ENCODE measurements at regions not wholly inside any gene's neighbourhood (a gene's known extent, or its start where the extent isn't known, plus 50 kb on each side); places are given as distances from the start of the nearest gene placed in this dataset.
"Not testable (repeated sequence)": the region's sequence is repeated elsewhere in the genome, so short reads cannot be mapped to it uniquely, and the experiment has no call there.

DNA sequence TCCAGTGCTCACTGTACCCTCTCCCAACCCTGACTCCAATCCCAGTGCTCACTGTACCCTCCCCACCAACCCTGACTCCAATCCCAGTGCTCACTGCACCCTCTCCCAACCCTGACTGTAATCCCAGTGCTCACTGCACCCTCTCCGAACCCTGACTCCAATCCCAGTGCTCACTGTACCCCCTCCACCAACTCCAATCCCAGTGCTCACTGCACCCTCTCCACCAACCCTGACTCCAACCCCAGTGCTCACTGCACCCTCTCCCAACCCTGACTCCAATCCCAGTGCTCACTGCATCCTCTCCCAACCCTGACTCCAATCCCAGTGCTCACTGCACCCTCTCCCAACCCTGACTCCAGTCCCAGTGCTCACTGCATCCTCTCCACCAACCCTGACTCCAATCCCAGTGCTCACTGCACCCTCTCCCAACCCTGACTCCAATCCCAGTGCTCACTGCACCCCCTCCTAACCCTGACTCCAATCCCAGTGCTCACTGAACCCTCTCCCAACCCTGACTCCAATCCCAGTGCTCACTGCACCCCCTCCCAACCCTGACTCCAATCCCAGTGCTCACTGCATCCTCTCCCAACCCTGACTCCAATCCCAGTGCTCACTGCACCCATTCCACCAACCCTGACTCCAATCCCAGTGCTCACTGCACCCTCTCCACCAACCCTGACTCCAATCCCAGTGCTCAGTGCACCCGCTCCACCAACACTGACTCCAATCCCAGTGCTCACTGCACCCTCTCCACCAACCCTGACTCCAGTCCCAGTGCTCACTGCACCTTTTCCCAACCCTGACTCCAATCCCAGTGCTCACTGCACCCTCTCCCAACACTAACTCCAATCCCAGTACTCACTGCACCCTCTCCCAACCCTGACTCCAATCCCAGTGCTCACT, 136.3 kb upstream of the ZNF618 start:
- not testable (repeated sequence) for DNase-seq (ENCODE audit: insufficient read length, low spot score); FAIRE-seq

DNA sequence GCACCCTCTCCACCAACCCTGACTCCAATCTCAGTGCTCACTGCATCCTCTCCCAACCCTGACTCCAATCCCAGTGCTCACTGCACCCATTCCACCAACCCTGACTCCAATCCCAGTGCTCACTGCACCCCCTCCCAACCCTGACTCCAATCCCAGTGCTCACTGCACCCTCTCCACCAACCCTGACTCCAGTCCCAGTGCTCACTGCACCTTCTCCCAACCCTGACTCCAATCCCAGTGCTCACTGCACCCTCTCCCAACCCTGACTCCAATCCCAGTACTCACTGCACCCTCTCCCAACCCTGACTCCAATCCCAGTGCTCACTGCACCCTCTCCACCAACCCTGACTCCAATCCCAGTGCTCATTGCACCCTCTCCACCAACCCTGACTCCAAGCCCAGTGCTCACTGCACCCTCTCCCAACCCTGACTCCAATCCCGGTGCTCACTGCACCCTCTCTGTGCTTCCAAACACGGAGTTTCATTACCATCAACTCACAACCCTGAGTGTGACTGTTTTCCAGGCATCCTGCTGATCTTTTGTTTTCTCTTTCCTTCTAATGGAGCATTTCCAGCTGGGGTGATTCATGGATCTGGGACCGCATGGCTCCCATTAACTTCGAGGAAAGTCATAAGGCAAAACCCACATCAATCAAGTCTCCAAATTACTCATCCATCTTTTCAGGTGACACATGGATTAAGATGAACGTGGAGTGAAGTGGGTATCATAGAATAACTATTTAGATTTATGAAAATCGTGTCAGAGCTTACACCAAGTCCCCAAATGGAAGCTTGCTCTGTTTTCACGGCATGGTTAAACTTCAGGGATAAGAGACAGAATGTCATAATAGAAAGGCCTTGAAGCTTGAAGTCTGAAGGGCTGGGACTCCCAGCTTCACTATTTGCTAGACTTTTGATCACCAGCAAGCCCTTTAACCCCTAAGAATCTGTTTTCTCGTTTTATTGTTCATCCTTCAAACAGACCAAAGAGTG, 135.3 kb upstream of the ZNF618 start:
- FAIRE-seq; DNase-seq (ENCODE audit: insufficient read length, low spot score): not testable (repeated sequence)

DNA sequence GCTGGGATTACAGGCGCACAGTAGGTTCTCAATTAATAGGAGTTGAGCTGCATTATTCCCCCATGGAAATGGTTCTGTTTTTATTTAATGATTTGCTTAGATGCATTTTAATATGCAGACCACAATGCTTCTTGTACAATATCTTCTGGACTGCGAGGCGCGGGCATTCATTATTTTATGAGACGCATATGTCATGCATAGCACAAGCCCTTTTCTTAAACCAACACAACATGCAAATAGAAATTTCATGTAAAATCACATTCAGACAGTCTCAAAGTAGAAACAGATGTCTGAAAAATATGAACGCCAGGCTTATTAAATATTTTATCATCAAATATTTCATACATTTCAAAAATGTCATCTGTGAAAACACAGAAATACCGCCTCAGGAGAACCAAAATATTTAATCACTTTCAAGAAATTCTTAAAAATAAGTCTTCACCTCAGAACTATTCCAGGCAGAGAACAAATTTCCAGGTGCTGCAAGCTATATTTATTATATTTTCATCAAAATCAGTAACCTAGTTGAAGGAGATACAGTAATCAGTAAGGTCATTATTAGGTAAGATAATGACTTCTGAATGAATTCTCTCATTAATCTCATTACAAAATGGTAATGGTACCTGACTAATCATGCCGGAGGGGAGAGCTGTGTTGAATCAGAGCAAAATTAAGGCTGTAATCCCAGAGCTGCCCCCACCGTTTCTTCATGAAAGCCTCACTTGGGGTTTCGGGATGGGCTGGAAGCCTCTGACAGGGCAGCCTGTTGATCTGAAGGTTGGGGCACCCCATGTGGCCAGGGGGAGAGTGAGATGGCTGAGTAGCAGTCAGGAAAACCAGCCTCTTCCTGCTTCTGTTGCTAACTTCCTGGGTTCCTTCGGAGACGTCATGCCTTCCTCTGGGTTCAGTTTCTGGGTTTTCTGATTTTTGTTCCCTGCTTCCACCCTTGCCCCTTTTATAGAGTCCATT, 133.9 kb upstream of the ZNF618 start:
- DNase-seq (ENCODE audit: insufficient read length, low spot score) (no peak), FAIRE-seq (no peak)

DNA sequence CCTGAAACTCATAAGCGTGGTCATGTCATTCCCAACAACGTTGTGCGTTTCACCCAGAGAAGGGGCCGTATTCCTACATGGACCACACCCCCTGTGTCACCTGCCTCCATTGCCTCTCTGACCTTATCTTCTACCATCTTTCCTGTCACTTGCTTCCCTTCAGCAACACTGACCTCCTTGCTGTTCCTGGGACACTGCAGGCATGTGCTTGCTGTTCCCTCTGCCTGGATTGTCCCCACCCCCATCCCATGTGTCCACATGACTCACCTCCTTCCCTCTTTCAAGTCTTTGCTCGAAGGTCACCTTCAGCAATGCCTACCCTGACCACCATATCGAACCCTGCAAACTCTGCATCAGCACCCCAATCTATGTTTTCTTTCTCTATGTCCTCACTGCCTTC, 133.2 kb upstream of the ZNF618 start:
- FAIRE-seq (no peak), DNase-seq (ENCODE audit: insufficient read length, low spot score) (no peak)

DNA sequence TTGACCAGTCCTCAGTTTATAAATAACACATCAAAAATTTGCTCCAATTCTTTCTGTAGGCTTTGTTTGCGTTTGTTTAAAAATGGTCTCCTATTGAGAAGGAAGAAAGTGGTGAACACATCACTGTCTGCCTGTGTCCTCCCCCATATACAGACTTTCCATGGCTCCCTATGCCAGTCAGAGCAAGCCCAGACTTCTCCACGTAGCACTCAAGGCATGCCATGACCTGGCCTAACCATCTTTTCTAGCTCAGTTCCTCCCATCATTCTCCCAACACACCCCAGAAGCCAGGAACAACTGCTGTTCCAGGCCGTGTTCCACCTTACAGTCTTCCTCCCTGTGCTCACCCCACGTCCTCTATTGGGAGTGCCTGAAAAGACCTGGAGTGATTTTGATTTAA, 129.6 kb upstream of the ZNF618 start:
- no peak for FAIRE-seq
- no peak for DNase-seq (ENCODE audit: insufficient read length, low spot score)

DNA sequence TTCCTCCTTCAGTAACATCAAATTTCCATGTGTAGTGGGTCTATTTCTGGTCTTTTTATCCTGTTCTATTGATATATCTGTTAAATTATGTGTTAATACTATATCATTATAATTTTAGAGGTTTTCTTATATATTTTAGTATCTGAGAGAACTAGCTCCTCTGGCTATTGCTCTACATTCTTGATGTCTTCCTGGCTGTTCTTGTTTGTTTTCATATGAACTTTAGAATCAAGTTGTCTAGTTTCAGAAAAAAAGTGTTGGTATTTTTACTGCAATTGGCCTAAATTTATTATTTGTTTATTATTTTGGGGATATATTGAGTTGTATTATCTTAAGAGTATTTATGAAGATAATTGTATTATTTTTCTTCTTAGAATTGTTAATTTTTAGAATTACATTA, 128.0 kb upstream of the ZNF618 start:
- DNase-seq (ENCODE audit: insufficient read length, low spot score) (no peak), FAIRE-seq (no peak)

DNA sequence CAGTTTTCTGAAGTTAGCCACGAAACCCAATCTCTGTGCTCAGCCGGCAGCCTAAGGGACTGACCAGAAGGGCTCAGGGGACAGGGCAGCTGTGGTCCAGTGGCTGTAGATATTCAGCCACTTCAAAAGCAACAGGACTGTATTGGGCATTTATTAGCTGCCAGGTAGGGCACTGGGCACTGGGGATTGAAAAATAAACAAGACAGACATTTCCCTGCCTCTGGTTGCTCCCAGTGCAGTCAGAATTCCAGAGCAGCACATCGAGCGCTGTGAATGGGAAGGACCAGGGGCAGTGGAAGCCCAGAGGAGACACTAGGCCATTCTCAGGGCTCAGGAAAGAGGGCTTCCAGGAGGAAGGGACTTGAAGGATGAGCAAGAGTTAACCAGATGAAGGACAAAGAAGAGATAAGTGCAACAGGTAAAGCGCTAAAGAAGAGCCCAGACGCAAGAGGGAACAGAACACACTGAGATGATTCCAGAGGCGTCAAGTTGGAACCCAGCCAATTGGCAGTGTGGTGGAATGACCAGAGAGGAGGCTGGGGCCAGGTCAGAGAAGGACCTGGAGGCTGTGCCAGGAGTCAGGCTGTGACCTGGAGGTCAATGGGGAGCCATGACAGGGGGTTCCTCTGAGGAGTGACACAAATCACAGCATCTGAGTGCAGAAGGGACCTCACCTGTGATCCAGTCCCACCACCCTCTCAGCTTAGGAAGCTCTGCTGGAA, 122.5 kb upstream of the ZNF618 start:
- FAIRE-seq, result no peak

DNA sequence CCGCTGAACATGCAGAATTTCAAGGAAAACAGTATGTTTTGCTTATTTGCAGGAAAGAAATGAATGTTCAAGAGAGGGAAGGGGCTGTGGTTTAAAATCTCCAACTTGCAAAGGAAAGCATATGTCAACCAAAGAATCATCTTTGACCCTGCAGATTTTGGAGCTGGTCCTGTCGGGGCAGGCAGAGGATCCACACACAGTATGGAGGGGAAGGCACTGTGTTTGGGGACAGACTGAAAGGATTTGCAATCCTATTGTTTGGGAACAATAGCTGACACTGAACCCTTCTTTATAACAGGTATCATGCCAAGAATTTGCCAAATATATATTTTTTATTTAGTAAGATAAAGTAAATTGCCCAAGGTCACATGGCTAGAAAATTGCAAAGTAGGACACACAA, 121.4 kb upstream of the ZNF618 start:
- FAIRE-seq, result no peak
- DNase-seq (ENCODE audit: insufficient read length, low spot score), result no peak

More for the DNA sequence above, 122.5 kb upstream of the ZNF618 start:
- no peak for DNase-seq (ENCODE audit: insufficient read length, low spot score)

DNA sequence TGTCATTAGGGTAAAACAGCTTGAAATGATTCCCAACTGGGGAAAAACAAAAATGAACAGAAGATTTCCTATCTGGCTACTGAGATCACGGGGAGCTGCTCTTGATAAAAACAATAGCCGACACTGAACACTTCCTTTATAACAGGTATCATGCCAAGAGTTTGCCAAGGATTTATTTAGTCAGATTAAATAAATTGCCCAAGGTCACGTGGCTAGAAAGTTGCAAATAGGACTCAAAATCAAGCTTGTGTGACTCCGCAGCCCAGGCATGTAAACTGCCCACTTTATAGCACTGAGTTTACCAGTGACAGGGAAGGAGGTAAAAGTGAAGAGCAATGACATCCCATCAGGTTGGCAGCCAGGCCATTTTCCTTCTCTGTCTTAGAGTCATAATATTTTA, 120.7 kb upstream of the ZNF618 start:
- DNase-seq (ENCODE audit: insufficient read length, low spot score), result no peak
- no peak for FAIRE-seq

DNA sequence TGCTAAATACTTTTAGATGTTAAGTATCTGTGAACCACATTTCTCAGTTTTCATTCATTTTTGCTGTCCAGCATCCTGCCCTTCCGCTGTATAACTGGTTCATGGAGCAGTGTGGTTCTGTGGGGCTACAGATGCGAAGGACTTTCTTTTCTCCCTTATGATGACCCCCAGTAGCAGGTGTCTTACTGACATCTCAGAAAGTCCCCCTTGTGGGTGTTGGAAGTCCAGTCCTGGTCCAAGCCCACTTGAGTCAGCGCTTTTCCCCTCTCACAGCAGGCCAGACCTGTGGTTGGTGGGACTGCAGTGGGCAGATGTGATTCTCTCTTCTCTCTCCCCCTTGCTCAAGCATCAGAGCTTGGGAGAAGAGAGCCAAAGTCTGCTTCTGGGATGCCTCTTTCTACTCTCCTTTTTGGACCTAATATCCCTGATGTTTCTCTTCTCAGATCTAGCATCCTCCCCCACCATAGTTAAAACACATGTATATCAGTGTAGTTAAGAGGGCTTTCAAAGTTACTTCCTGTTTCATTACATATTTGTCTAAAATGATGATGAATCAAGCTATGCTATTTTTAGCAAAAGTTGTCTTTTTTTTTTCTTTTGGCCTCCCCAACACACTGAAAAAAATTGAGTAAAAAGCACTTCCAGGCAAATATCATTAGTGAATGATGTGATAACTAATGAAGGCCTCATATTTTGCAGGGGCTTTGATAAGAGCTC, 119.5 kb upstream of the ZNF618 start:
- no peak for DNase-seq (ENCODE audit: insufficient read length, low spot score)
- no peak for FAIRE-seq

DNA sequence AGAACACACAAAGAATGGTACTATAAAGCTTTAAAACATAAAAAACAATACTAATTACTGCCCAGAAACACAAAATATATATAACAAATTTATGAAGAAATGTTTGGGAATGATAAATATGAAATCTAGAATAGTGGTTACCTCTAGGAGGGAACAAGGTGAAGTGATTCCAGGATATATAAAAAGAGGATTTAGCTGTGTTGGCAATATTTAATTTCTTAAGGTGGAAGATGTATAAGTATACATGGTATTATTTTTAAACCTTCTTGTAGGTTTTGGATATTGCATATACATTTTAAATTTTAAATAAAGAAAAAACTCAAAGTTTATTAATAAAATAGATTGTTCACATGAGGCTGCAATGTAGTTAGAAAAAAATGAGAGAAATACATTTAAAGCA, 112.7 kb upstream of the ZNF618 start:
- DNase-seq (ENCODE audit: insufficient read length, low spot score), result no peak
- no peak for FAIRE-seq

DNA sequence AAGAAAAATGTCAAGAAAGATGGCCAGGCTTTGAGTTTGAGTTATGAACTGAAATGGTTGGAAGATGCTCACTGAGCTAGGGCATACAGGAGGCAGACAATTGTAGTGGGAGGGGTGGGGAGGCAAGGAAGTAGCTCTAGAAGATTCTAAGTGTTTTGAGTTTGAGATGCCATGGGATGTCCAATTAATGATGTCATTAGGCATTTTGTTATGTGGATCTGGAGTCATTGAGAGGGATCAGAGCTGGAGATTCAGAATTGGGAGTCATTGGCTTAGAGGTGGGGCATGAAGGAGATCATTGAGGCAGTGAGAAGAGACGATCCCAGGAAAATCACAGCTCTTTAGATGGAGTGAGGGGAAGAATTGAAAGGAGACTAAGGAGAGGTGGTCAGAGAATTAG, 111.5 kb upstream of the ZNF618 start:
- FAIRE-seq, result no peak
- no peak for DNase-seq (ENCODE audit: insufficient read length, low spot score)

DNA sequence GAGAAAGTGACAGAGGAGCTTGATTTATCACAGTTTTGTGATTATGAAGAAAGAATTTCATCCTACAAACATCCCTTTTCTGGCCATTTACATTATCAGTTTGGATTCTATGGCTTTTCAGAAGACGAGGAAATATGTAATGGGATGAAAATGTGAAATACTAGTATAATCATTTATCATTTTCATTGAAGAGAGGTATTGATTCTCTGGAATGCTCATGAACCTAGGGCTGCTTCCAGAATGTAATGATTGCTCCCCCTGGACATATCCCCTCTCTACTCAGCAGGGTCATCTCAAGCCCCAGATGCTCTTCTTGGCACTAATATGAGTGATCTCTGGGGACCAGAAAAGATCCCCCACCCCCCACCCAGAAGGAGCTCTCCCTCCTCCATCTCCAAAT, 106.7 kb upstream of the ZNF618 start:
- no peak for FAIRE-seq
- no peak for DNase-seq (ENCODE audit: insufficient read length, low spot score)

DNA sequence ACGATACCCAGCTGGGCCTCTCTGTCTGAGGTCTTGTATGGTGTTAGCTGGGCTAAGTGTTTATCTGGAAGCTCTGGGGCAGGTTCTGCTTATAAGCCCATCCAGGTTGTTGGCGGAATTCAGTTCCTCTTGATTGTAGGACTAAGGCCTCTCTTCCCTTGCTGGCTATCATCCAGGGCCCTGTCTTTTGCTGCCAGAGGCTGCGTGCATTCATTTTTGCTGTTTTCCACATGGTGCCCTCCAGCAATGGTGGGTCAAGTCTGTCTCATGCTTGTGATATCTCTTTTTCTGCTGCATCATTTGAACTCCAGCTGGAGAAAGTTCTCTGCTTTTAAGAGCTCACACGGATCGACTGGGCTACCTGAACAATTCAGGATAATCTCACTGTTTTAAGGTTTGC, 105.7 kb upstream of the ZNF618 start:
- no peak for FAIRE-seq
- DNase-seq (ENCODE audit: insufficient read length, low spot score), result no peak

DNA sequence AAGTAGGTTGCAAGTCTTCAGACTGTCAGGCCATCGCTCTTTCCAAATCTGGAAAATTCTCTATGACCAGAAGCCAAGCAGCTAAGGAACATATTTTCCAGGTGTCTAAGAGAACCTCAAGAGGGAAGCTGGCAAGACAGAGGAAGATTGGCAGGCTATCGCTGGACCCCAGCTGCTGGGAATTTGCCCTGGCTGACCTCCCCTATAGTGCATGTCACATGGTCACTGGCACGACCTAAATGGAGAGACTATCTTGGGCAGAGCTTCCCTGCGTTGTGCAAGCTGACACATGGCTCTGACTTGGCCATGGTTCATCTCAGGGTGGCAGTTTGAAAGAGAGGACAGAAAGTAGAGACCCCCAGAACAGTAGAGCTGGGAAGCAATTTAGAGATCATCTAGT, 104.9 kb upstream of the ZNF618 start:
- FAIRE-seq (no peak), DNase-seq (ENCODE audit: insufficient read length, low spot score) (no peak)

DNA sequence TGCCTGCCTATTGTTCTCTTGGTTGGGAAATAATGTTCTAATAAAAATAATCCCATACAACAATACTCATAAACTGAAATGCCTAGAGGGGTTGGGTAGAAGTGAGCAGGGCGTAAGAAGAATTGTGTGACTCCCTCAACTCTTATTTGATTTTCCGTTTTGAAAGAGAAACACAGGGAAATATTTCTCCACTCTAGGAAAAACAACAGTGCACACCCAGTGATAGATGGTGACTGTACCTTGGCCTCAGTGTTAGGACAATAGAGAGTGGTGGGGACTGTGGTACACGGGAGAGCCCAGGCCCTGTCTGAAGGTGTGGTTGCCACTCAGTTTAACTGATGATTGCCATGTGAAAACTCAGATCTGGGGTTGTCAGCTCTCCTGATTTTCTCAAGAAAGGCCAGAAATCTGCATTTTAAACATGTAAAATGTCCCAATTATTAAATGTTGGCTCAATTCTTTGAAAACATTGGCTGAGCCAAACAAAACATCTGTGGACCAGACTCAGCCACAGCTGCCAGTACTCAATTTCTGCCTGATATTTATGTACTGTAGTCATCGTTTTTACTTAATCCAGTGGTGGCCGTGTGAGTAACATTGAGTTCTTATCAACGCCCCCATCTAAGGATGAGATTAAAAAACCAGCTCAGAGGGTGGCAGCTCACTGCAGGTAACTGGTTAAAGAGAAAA, 103.8 kb upstream of the ZNF618 start:
- DNase-seq (ENCODE audit: insufficient read length, low spot score), result no peak
- no peak for FAIRE-seq

DNA sequence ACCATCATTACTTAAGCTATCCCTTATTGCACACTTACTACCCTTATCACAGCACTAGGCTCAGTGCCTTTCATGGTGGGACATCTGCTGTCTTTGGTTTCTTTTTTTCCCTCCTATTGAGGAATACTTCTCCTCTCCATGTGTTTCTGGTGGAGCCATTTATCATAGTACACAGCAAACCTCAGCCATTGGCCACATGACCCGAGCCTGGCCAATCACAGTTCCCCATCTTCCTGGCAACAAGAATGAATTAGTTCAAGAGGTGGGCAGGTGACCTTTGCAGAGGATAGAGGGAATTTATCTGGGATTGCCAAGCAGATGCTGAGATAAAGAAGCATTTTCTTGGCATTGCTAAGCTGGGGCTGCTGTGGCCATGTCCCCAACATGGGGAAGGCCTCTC, 101.1 kb upstream of the ZNF618 start:
- FAIRE-seq (no peak), DNase-seq (ENCODE audit: insufficient read length, low spot score) (no peak)

DNA sequence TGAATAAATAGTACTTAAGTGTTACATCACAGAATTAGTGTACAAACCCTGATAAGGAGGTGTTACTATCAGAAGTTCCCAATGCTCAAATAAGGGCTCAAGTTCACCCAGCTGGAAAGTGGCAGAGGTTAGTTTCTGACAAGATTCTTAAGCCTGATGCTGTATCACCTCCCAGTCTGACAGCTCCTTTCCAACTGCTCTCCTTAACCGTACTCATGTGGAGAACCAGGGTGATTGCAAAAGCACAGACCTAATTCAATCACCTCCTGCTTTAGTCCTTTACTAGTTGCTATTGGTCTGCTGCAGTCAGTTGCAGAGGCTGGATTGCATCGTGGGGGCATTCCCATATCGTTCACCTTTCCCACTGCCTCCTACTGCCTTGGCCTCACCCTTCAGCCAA, 100.4 kb upstream of the ZNF618 start:
- FAIRE-seq, result no peak
- no peak for DNase-seq (ENCODE audit: insufficient read length, low spot score)

DNA sequence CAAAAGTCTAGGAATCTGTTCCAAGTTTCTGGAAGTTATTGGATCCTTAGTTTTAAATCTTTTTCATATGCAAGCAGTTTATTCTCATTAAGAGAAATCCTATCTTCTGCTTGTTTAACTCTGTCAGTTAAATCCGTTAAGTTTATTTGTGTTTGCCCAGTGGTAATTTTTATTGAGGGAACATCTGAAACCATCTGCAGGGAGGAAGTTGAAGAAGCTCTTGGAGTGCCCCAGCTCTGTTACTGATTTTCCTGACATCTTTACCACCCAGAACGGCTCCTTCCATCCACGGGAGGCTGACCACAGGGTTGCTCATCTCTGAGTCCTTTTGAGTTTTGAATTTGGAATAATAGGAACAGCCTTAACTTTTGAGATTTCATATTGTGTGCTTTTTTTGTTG, 99.9 kb upstream of the ZNF618 start:
- no peak for DNase-seq (ENCODE audit: insufficient read length, low spot score)

More for the DNA sequence above, 99.9 kb upstream of the ZNF618 start:
- FAIRE-seq, result no peak

Measured in GM19239 (cell line).